Middle frontal gyrus (tissue), 1 donor: ENCODE measurements at regions not wholly inside any gene's neighbourhood (a gene's known extent, or its start where the extent isn't known, plus 50 kb on each side); places are given as distances from the start of the nearest gene placed in this dataset.
"Not testable (repeated sequence)": the region's sequence is repeated elsewhere in the genome, so short reads cannot be mapped to it uniquely, and the experiment has no call there.

Experiments used
- DNase-seq: peaks from one replicate; pipeline ENCODE4 v3.0.0-alpha.2; 2015; ENCODE audit warnings: low spot score; ENCODE audit errors: extremely low spot score

DNA sequence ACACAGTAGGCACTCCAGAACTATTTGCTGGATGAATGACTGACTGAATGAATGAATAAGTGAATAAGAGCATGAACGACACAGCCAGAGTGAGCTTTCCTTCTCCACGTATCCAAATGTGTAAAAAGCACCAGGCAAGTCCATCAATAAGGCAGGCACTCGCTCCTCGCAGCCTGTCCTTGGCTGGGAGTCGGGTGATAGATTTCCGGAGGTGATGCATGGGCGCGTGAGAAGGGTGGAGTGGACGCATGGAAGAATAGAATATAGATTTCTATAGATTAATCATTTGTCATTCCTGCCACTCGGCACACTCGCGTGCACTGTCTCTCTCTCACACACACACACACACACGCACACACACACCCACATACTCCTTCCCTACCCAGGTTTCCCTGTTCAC lies 164.3 kb upstream of the ZC3H12A start:
- DNase-seq: no peak

DNA sequence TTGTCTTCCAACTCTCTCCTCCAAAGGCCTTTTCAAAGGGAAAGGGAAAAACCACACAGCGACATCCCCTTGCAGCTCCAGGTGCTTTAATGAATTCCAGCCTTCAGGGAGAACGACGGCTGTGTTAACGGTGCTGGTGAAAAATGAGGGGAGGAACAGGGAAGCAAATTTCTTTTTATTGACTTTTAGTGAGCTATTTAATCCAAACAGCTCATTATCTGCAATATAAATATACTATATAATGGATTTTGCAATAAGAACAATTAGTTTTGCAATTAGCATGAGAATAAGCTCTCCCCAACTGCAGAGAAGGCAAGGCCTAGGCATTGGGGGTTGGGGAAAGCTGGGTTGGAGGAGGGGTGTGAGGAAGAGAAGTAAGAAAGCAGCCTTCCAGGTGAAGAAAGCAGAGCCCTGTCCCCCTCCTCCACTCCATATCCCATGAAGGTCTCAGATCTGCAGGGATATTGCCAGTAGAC lies 159.0 kb upstream of the ZC3H12A start:
- DNase-seq: no peak

DNA sequence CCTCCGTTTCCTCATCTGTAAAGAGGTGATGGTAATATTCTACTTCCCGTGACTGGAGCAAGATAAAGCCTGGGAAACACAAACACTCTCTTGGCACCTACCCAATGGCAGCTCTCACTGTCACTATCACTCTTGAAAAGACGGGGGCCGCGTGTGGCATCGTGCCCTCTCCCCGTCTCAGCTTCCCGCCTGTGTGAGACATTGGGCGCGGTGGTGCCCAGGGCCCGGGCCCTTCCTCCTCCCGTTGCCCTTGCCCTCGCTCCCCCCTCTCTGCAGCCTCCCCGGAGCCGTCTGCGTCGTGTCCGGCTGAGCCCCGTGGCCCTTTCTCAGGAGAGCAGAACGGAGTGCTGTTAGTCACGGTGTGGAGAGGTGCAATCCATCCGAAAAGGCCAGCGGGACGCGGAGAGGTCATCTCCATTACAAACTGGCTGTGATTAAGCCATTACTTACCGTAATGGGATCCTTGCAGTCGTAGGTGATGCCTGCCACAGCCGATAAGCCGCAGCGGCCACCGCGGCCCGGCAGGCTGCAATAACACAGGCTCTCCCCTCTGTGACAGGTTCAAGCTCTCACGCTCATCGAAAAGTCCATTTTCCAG lies 156.4 kb upstream of the ZC3H12A start:
- no peak for DNase-seq

DNA sequence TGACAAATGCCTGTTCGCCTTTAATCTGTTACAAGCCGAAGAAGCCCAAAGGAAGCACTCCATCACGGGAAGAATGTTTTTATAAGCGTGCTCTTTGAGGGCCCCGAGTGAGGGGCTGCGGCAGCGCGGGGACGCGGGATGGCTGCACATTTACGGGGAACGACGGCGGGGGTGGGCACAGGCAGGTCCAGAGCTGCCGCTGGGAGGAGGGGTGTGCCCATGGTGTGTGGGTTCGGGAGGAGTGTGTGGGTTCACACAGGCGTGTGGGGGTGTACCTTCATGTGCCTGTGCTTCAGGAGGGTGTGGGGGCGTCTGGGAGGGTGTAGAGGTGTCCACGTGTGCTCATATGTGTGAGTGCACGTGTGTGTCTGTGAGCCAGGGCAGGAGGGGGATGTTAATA lies 155.9 kb upstream of the ZC3H12A start:
- DNase-seq: no peak

DNA sequence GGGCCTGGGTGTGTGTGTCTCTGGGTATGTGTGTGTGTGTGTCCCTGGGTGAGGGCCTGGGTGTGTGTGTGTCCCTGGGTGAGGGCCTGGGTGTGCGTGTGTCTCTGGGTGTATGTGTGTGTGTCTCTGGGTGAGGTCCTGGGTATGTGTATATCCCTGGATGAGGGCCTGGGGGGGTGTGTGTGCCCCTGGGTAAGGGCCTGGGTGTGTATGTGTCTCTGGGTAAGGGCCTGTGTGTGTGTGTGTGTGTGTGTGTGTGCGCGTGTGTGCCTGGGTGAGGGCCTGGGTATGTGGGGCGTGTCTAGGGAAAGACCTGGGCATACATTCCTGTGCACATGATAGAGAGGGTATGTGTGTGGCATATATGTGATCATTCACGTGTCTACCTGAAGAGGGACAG lies 155.1 kb upstream of the ZC3H12A start:
- DNase-seq: no peak

DNA sequence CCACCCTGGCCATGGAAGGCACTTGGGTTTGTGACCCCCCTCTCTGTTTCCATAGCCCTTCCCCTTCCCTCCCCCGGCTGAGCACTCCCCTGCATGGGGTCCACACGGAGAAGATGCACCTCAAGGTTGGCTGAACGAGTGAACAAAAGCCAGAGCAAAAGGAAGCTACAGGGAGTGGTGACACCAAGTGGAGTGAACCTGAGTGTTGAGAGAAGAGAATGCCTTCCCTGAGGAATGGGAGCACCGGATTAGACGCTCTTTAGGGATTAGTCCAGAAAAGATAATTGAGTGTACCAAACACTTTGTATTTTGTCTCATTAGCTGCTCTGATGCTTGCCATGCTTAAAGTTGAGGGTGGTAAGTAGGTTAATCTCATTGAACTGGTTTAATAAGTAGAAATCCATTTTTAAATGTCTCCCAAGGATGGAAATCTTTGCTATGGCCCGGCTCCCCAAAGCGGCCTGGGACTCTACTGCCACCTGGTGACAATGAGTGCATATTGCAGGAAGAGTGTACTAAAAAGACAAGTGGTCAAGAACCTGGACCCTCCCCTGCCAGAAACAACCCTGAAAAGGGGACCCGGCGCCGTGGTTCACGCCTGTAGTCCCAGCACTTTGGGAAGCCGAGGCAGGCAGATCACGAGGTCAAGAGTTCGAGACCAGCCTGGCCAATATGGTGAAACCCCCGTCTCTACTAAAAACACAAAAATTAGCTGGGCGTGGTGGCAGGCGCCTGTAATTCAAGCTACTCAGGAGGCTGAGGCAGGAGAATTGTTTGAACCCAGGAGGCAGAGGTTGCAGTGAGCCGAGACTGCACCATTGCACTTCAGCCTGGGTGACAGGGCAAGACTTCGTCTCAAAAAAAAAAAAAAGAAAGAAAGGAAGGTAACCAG lies 150.6 kb upstream of the ZC3H12A start:
- no peak for DNase-seq

DNA sequence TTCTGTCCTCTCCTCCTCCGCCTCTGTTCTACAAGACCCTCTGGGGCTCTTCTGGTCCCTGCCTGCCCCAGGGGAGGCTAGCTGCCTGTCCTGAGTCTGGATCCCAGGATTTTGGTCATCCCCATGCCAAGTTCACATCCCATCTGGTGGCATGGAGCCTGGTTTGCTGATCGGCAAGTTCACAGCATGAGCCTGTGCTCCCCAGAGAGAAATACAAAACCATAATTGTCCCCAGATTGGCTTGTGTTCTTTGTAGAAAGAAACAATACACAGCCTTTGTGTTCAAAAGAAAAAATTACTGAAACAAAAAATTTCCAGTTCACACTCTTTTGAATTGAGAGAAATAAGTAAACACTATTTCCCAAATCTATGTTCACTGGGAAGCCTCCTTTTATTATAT lies 149.4 kb upstream of the ZC3H12A start:
- peak; percentile 54 for DNase-seq

DNA sequence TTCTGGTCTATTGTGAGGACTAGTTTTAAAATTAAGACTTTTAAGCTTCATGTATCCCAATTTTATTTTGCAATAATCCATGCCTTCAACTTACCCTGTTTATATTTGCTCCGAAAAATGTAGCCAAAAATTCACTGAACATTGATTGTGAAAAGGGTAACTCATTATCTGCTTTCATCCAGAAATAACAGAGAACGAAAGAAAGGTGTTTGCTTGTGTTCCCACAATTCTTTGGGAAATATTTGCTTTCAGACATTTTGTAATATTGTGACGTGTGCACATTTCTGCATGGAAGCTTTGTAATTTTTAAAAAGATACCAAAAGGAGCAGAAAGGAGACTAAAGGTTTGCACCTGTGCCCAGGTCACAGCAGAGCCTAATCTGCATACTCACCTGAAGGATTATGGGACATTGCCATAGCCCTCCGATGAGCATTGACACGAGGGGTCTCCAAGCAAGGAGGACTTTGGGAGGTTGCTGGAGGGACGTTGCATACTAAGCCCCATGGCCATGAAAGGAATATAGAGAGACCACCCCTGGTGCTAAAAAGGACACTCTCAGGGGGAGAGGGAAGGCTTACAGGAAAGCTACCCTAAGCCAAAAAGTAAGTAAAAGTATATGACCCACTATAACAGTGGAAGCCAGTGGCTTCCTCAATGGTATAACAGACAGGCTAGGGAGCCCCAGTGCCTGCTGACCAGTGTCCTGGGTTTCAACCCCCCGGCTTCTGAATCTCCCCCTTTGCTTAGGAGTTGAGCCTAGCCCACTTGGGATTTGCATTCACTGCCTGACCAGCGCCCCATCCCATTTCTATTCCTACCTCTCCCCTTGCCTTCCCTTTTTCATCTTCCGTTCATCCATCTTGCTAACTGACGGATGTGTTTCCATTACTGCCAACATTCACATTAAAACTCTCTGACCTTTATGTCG lies 148.6 kb upstream of the ZC3H12A start:
- no peak for DNase-seq

DNA sequence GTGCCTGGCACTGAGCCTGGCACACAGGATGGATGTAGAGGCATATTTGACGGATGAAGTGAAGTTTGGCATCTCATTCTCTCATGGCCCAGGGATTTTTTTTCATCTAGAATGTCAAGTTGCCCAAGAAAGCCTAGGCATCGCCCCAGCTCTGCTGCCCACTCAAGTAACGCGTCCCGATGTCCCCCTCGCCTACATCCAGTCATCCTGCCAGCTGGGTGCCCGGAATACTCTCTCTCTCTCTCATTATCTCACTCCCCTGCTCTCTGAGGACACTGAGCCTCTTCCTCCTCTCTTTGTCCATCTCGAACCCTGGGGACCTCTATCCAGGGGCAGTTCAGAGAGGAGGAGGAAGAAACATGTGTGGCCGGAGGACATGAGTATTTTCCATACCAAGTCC lies 142.3 kb upstream of the ZC3H12A start:
- DNase-seq: no peak

DNA sequence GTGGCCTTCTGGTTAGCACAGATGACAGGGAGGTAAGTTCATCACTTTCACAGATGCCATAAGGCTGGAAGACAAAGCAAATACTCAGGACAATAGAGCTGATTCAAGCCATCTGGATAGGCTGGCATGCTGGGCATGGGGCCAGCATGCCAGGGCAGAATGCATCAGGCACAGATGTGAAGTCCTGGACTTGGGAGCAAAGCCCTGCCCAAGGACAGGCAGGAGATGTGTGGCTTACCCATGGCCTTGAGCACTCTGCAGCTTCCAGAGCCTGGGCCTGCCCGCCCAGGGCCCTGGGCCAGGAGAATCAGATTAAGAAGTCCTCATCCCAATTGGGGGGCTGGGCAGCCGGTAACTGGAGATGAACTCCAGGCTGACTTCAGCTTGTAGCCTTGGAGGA lies 135.7 kb upstream of the ZC3H12A start:
- peak; percentile 63 for DNase-seq

DNA sequence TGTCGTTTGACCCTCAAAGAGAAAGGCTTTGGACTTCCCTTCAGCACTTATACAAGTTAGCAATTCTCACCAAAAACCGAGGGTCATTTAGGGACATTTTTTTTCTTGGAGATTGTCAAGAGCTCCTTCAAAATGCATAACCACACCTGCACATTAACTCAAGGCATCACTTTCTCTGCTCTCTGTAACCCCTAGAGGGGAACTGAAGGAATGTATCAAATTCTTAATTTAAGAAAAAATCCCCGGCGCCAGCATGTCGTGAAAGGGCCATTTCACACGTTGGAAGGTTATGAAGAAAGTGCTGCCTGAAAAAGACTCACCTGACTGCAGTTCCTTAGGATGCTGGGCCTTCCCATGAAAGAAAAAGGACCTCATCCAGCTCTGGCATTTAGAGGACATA lies 131.6 kb upstream of the ZC3H12A start:
- DNase-seq: no peak

DNA sequence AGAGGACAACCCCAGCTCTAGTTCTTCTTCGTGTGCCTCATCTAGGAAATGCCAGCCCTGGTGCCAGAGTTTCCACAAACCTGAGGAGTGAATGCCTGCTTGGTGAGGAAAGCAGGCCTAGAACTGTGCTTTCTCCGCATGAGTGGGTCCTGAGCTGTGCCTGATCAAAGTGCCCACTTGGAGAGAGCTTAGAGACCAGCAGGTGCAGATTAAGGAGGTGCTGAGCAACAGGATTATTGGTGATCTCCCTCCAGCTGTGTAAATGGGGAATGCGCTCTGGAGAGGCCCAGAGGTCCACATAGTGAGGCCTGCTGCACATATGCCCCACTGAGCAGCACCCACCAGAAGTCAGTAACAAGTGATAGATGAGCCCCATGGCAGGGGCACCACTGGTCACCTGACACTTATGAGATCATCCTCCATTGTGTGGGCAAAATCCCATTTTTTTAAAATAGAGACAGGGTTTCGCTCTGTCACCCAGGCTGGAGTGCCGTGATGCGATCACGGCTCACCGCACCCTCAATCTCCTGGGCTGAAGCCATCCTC lies 127.2 kb upstream of the ZC3H12A start:
- no peak for DNase-seq

DNA sequence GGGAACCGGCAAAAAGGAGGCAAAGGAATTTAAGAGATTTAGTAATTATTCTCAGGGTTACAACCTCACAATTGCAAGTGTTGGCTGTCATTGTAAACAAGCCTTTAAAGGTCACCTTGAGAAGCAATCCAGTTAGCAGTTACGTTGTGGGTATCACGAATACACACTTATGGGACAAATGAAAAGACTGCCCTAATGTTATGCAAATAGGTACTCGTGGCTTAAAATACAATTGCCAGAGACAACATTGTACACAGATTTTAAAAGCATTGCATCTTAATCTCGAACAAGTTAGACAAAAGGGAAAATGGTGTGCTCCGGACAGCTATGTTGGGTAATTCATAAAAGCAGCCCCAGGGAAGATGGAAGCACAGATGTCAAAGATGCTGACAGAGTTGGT lies 120.5 kb upstream of the ZC3H12A start:
- DNase-seq: no peak

DNA sequence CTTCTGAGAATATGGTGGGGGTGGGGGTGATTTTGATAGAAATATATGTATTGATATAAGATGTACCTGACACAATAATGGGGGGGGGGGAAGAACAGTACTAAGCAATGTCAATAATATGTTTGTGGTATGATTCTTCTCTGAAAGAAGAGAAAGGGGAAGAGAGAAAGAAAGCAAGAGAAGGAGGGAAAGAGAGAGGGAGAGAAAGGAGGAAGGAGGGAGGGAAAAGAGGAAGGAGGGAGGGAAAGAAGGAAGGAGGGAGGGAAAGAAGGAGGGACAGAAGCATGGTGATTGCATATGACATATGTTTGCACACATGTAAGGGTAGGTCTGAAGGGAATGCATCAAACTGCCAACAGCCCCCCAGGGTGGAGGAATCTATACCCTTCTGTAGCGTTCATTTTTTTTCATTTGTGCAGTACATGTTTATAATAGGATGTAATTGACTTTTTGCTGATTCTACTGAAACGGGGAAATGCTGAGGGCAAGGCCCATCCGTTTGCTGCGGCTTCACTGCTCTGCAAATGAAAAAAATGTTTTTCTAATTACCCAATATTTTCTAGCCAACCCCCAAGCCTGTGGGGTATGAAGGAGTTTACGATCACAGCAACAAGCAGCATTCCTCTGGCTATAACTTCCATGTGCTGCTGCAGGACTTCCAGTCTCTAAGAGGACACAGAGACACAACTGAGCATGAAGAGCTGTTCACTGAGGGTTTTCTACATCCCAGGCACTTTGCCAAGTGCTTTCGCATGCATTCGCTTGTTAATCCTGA lies 119.3 kb upstream of the ZC3H12A start:
- no peak for DNase-seq

DNA sequence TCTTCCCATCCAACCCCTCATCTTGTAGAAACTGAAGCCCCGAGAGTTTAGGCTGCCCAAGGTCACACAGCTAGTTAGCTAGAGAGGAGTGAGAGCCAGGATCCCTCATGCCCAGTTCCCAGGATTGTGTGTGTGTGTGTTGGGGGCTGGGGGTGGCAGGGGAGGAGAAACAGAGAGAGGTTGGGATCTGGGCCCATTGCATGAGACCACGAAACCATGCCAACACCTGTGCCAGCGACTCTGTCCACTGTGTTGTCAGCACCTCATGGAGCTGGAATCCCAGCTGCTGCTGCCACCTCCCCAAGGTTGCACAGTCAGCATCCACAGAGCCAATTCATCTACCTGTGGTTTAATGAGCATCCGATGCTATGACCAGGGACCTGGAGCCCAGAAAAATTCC lies 115.4 kb upstream of the ZC3H12A start:
- DNase-seq: no peak

DNA sequence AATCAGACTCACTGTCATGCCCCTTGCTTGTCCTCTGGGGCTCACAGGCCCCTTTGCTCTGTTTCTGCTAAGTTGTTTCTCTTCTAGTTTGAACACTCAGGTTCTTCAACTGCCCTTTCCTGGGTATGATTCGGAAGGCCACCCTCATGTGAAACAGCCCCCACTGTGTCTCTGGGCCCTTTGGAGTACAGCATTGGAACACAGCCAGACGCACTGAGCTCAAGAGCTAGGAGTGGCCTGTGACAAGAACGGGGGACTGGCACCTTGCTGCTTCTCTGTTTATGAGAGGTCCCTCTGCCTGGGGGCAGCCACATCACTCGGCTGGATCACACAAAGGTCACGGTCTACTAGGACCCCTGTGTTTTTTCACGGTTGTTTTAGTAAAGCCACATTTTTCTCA lies 114.4 kb upstream of the ZC3H12A start:
- DNase-seq: no peak

DNA sequence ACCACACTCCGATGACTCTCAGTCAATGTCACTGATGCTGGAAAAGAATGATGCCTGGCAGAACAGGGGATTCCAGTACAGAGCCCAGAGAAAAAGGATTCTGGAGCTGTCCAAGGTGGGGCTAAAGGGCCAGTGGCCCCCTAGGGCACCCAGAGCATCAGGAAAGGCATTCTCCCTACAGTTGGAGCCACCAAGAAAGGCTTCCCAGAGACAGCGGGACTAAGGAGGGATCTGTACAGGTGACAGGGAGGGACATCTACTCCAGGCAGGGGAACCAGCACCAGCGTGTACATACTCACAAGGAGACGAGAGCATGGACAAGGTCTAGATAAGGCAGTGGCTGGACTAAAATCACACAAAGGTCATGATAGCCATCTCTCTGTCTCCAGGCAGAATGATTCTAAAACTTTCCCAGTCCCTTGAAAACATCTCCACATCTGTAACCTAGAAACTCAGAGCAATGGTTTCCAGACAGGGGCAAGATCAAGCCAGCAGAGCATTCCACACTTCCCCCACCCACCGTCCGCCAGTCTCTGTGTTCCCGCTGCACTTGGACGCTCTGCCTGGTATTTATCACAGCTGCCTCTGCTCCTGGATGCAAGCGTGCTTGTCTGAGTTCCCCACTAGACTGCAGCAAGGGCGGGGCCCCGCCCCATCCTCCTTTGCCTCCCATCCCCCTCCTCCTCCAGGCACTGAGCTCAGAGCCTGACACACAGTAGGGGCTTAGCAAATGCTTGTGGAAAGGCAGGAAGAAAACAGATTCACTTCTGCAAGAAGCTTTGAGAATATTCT lies 111.6 kb upstream of the ZC3H12A start:
- DNase-seq: no peak

DNA sequence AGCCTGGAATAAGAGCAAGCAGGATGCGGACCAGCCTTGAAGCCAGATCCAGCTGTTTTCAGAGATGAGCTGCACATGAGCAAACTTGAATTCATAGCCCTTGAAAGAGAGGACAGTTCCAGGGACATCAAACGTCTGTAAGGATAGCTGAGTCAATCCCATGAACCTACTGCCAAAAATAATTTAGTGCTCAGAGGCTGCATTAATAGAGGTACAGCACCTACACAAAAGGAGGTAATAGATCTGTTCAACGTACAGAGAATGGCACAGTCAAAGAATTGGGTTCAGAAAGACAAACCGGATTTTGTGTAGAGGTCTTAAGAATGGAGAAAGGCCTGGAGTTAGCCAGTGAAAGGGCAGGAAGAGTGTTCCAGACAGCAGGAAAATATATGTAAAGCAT lies 110.8 kb upstream of the ZC3H12A start:
- DNase-seq: no peak

DNA sequence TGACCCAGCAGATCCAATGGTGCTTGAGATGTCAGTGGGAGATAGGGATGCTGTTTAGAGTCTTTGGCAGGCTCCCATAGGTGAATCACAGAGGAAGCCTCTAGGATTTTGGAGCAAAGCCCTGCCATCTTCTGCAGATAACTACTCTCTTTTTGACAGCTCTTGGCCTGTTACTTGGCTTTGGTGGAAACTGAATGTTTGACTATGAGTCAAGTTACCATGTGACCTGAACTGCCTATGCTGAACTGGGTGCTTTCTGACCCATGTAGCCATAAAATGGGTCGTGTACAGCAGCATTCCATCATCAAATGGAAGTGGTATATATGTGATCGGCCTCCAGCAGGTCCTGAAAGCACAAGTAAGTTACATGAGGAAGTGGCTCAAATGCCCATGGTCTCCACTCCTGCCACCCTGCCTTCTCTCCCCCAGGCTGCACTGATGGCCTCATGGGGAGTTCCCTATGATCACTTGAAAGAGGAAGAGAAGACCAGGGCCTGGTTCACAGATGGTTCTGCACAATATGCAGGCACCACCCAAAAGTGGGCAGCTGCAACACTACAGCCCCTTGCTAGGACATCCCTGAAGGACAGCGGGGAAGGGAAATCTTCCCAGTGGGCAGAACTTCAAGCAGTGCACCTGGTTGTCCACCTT lies 105.6 kb upstream of the ZC3H12A start:
- DNase-seq: not testable (repeated sequence)
